GM11168 (cell line): ENCODE measurements at regions not wholly inside any gene's neighbourhood (a gene's known extent, or its start where the extent isn't known, plus 50 kb on each side); places are given as distances from the start of the nearest gene placed in this dataset.

Experiments used
- in situ Hi-C: fragments of 300-500 bp; cut with MboI; formaldehyde crosslinking; loops from one replicate; pipeline ENCODE4 v1.12.0; 2022; ENCODE audit warnings: low sequenced_read_pairs; ENCODE audit not compliant: unreplicated experiment

DNA sequence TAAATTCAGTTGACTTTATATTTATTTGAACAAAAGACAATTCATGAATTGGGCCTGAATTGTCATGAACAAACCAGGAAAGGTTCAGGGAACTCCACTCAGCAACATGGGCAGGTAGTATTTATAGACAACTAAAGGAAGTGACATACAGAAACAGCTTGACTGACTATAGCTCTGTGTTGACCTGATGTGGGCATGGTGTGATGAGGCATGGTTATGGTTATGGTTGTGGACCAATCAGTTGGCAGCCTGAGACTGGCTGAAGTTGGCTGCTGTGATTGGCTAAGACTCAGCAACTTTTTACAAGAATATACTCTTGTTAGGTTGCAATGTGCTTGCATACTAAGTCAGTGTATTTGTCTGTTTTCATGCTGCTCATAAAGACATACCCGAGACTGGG, 108.4 kb downstream of the HS3ST3B1 start:
- in situ Hi-C loops = no loop called here

DNA sequence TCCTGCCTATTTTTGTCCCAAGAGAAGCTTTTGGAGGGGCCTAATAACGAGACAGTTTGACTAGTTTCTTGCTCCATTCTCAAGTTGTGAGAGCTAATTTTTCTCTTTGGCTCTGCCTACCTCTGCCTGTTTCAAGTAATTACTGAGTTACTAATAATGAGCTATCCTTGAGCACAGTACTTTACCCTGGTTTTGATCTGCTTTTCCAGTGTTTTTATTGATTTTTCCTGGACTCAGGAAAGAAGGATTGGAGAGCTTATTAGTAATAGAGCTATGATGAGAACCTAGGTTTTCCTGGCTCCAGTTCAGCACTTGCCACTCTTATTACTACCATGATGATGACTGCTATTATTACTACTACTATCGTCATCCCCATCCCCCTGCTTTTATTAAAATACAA, 106.7 kb downstream of the HS3ST3B1 start:
- in situ Hi-C loops = no loop called here

DNA sequence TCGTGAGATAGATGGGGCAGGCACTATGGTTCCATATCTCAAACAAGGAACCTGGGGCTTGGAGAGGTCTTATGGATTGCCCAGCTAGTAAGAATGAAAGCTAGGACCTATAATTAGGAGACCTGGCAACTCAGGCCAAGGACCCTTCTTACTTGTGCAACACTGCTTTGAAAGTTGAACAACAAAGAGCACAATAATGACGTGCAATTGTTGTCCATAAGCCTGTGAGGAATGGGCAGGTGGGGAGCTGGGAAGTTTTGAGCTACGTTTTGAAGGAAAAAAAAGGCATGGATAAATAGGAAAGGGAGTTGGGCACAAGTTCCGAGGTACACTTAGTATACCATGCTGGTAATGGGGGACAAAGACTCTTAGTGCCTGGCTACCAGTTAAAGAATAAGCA, 104.3 kb downstream of the HS3ST3B1 start:
- in situ Hi-C loops = no loop called here
